Fibroblast of the aortic adventitia (primary cell): ENCODE measurements at regions not wholly inside any gene's neighbourhood (a gene's known extent, or its start where the extent isn't known, plus 50 kb on each side); places are given as distances from the start of the nearest gene placed in this dataset.
"Not testable (repeated sequence)": the region's sequence is repeated elsewhere in the genome, so short reads cannot be mapped to it uniquely, and the experiment has no call there.

Experiments
- DNase-seq: peaks from one replicate; pipeline ENCODE4 v3.0.0-alpha.2; 2010; ENCODE audit warnings: low read depth
- H3K4me3 ChIP-seq: 2 replicates; pipeline ENCODE4 v1.5.1; 2011; ENCODE audit warnings: low read depth, mild to moderate bottlenecking, control low read depth, low read length, moderate library complexity
- CTCF ChIP-seq: IDR thresholded peaks from 2 replicates; pipeline ENCODE4 v1.5.1; 2011; ENCODE audit warnings: mild to moderate bottlenecking, low read length, control low read depth, inconsistent platforms; ENCODE audit not compliant: insufficient read depth

- DNase-seq = no peak
- TF ChIP-seq CTCF = no peak
- no peak overlapping the region for H3K4me3 ChIP-seq
These were observed 100.6 kb upstream of the GOLGA6L6 start for GRCh38 chr15:20642054-20642767.

- not testable (repeated sequence) for H3K4me3 ChIP-seq, DNase-seq
These were observed 98.8 kb upstream of the GOLGA6L6 start for GRCh38 chr15:20640427-20640826.

GRCh38 chr15:20639224-20639623 is 97.6 kb upstream of the GOLGA6L6 start:
- not testable (repeated sequence) for H3K4me3 ChIP-seq, DNase-seq

- not testable (repeated sequence) for DNase-seq, H3K4me3 ChIP-seq
These were observed 95.9 kb upstream of the GOLGA6L6 start for GRCh38 chr15:20637499-20637898.

- H3K4me3 ChIP-seq, DNase-seq: not testable (repeated sequence)
These were observed 87.9 kb upstream of the GOLGA6L6 start for GRCh38 chr15:20629526-20629925.

- H3K4me3 ChIP-seq, DNase-seq: not testable (repeated sequence)
These were observed 86.9 kb upstream of the GOLGA6L6 start for GRCh38 chr15:20628538-20628937.

GRCh38 chr15:20625469-20625868 is 83.9 kb upstream of the GOLGA6L6 start:
- not testable (repeated sequence) for H3K4me3 ChIP-seq, DNase-seq

- DNase-seq, H3K4me3 ChIP-seq: not testable (repeated sequence)
- TF ChIP-seq CTCF = peak; percentile 1
These were observed 82.5 kb upstream of the GOLGA6L6 start for GRCh38 chr15:20624085-20624484.

- H3K4me3 ChIP-seq, DNase-seq: not testable (repeated sequence)
These were observed 80.5 kb upstream of the GOLGA6L6 start for GRCh38 chr15:20622117-20622516.

GRCh38 chr15:20614549-20614948 is 72.9 kb upstream of the GOLGA6L6 start:
- DNase-seq, H3K4me3 ChIP-seq: not testable (repeated sequence)

- DNase-seq, H3K4me3 ChIP-seq: not testable (repeated sequence)
These were observed 71.2 kb upstream of the GOLGA6L6 start for GRCh38 chr15:20612796-20613195.

- not testable (repeated sequence) for DNase-seq
These were observed 70.8 kb upstream of the GOLGA6L6 start for GRCh38 chr15:20612356-20612755.

GRCh38 chr15:20611667-20612290 is 70.2 kb upstream of the GOLGA6L6 start:
- DNase-seq, H3K4me3 ChIP-seq: not testable (repeated sequence)

More at GRCh38 chr15:20612356-20612755, 70.8 kb upstream of the GOLGA6L6 start:
- not testable (repeated sequence) for H3K4me3 ChIP-seq

GRCh38 chr15:20608179-20608578 is 66.6 kb upstream of the GOLGA6L6 start:
- not testable (repeated sequence) for DNase-seq, H3K4me3 ChIP-seq

GRCh38 chr15:20597245-20597644 is 55.6 kb upstream of the GOLGA6L6 start:
- not testable (repeated sequence) for DNase-seq, H3K4me3 ChIP-seq

GRCh38 chr15:20594219-20594618 is 52.6 kb upstream of the GOLGA6L6 start:
- not testable (repeated sequence) for DNase-seq, H3K4me3 ChIP-seq

- not testable (repeated sequence) for DNase-seq, H3K4me3 ChIP-seq
These were observed 50.3 kb upstream of the GOLGA6L6 start for GRCh38 chr15:20591936-20592335.
